Central memory CD8-positive, alpha-beta T cell (primary cell): ENCODE measurements at regions not wholly inside any gene's neighbourhood (a gene's known extent, or its start where the extent isn't known, plus 50 kb on each side); places are given as distances from the start of the nearest gene placed in this dataset.

Experiments
- ATAC-seq: fragments of 150-1000 bp; cut with Tn5 transposase; replicated peaks from 2 replicates; pipeline ENCODE4 v1.10.0; 2022; ENCODE audit warnings: mild to moderate bottlenecking, moderate FRiP score, moderate number of reproducible peaks; ENCODE audit not compliant: poor library complexity, severe bottlenecking; ENCODE audit errors: extremely low read depth
- DNase-seq, 2 donors: peaks; one replicate each; pipeline ENCODE4 v3.0.0; 2021; ENCODE audit warnings: low spot score in 2 of 2
- H3K27ac Mint-ChIP-seq: one replicate; pipeline ENCODE4 v1.8.0; 2022; ENCODE audit warnings: low read depth, mild to moderate bottlenecking, moderate library complexity, mixed read lengths
- H3K27me3 Mint-ChIP-seq: one replicate; pipeline ENCODE4 v1.8.0; 2022; ENCODE audit warnings: mixed read lengths
- H3K36me3 Mint-ChIP-seq: one replicate; pipeline ENCODE4 v1.8.0; 2022; ENCODE audit warnings: mild to moderate bottlenecking, moderate library complexity, mixed read lengths; ENCODE audit not compliant: insufficient read depth
- H3K4me1 Mint-ChIP-seq: one replicate; pipeline ENCODE4 v1.8.0; 2022; ENCODE audit warnings: mixed read lengths
- H3K4me3 Mint-ChIP-seq: one replicate; pipeline ENCODE4 v1.8.0; 2022; ENCODE audit warnings: mild to moderate bottlenecking, moderate library complexity, mixed read lengths
- H3K9me3 Mint-ChIP-seq: one replicate; pipeline ENCODE4 v1.8.0; 2022; ENCODE audit warnings: mixed read lengths

DNA sequence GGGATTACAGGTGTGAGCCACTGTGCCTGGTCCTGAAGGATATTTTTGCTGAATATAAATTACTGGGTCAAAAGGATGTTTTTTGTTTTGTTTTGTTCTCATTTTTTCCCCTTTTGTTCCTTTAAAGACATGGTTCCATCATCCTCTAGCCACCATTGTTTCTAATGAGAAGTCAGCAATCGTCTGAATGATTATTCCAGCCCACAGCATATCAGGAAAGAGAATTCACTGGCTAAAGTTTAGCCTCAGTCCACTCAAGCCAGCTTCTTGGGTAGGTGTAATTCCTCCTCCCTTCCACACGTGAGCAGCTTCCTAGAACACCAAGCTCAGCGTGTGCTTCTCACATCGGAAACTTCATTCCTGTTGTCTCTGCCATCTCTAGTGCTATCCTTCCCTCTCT lies 112.8 kb upstream of the INSIG1 start:
- H3K4me1 Mint-ChIP-seq: peaks cover 4% of the 10 kb centered on the region
- peaks cover 10% of the 10 kb centered on the region for H3K9me3 Mint-ChIP-seq
- no peak overlapping the region for H3K27ac Mint-ChIP-seq
- peaks cover 46% of the 10 kb centered on the region for H3K27me3 Mint-ChIP-seq
- no peak for DNase-seq
- no peak overlapping the region for H3K4me3 Mint-ChIP-seq
- no peaks in the 10 kb centered on the region for H3K36me3 Mint-ChIP-seq
- ATAC-seq: no peak

GRCh38 chr7:155187061-155187785 lies 110.5 kb upstream of the INSIG1 start:
- peaks cover 41% of the 10 kb centered on the region for H3K27me3 Mint-ChIP-seq
- ATAC-seq (no peak), DNase-seq (no peak)
- H3K4me3 Mint-ChIP-seq: no peak overlapping the region
- H3K27ac Mint-ChIP-seq: no peak overlapping the region
- H3K9me3 Mint-ChIP-seq: peaks cover 10% of the 10 kb centered on the region
- H3K36me3 Mint-ChIP-seq: peaks cover 4% of the 10 kb centered on the region
- H3K4me1 Mint-ChIP-seq: peaks cover 9% of the 10 kb centered on the region

- peaks cover 4% of the 10 kb centered on the region for H3K36me3 Mint-ChIP-seq
- DNase-seq (no peak), ATAC-seq (no peak)
- peaks cover 10% of the 10 kb centered on the region for H3K9me3 Mint-ChIP-seq
- peaks cover 9% of the 10 kb centered on the region for H3K4me1 Mint-ChIP-seq
- H3K27ac Mint-ChIP-seq: no peak overlapping the region
- no peak overlapping the region for H3K4me3 Mint-ChIP-seq
- H3K27me3 Mint-ChIP-seq: peaks cover 32% of the 10 kb centered on the region
Measured at GRCh38 chr7:155188357-155188756, 109.3 kb upstream of the INSIG1 start.

DNA sequence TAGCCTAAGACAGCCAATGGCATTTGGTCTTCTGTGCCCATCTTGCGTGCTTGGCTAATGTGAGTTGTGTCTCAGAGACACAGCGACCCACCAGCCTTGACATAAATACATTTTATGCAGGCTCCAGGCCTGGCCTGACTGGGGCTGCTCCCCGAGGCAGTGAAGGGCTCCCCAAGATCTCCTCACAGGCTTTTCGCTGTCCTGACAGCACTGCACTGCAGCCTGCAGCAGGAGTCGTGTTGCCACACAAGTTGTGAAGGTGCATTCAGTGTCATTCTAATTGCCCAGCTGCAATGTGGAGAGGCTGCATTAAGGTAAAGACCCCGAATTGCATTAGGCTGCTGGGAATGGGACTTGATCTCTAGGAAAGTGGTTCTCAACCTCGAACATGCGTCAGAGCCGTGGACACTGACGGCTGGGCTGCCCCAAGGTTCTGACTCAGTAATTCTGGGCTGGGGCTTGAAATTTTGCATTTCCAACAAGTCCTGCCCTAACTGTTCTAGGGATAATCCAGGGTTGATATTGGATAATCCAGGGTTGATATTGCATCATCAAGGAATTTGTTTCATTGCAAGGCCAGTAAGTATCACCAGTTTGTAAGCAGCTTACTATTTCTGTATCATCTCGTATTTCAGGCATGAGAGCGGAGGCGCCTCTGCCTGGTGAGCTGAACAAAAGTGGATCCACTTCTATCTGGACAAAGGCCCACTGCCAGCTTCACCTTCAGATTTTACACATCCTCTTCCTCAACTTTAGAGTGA lies 108.7 kb upstream of the INSIG1 start:
- DNase-seq: no peak
- H3K9me3 Mint-ChIP-seq: peaks cover 10% of the 10 kb centered on the region

GRCh38 chr7:155189590-155189989 lies 108.1 kb upstream of the INSIG1 start:
- Mint-ChIP-seq H3K9me3 (peaks cover 10% of the 10 kb centered on the region), H3K27ac (no peak overlapping the region), H3K4me3 (no peak overlapping the region), H3K36me3 (peaks cover 4% of the 10 kb centered on the region), H3K27me3 (peaks cover 25% of the 10 kb centered on the region), H3K4me1 (peaks cover 9% of the 10 kb centered on the region)
- no peak for DNase-seq
- no peak for ATAC-seq

More for the DNA sequence above, 108.7 kb upstream of the INSIG1 start:
- peaks cover 26% of the 10 kb centered on the region for H3K27me3 Mint-ChIP-seq
- H3K27ac Mint-ChIP-seq: no peak overlapping the region
- no peak for ATAC-seq
- peaks cover 4% of the 10 kb centered on the region for H3K36me3 Mint-ChIP-seq
- peaks cover 9% of the 10 kb centered on the region for H3K4me1 Mint-ChIP-seq
- no peak overlapping the region for H3K4me3 Mint-ChIP-seq

DNA sequence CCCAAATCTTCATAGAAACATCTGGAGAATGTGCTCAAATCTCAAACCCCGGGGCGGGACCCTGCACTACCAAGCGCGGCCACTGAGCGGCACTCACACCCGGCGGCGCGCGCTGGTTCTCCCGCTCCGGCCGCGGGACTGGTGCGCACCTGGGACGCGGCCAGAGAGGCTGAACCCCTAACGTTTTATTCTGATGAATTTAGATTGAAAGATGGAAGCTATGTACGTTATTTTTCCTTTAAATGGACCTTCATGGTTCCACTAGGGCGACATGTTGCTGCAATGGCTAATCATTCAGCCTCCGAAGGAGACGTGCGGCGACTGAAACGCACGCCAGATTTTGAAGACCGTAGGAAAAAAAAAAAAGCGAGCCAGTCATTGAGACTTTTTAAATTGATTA lies 107.0 kb upstream of the INSIG1 start:
- Mint-ChIP-seq H3K4me3 (no peak overlapping the region), H3K27me3 (peaks cover 22% of the 10 kb centered on the region), H3K9me3 (peaks cover 2% of the 10 kb centered on the region), H3K27ac (no peak overlapping the region), H3K4me1 (peaks cover 9% of the 10 kb centered on the region), H3K36me3 (peaks cover 4% of the 10 kb centered on the region)
- ATAC-seq (peak; percentile 28), DNase-seq (peak; percentile 23 to 54)

DNA sequence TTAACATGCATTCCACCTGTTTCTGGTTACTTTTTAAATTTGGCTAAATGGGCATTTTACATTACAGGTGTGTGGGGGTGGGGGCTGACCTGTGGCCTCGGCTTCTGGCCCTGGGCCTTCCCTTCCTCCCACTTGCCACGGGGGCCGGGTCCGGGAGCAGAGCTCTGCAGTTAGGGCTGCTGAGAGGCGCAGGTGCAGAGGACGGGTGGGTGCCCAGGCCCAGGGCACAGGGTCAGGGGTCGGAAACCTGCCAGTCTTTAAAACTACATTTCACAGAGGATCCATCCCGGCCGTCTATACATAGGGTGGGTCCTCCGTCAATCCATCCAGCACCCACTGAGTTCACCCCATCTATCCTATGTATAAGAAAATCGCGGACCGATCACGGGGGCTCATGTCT lies 106.5 kb upstream of the INSIG1 start:
- peaks cover 4% of the 10 kb centered on the region for H3K36me3 Mint-ChIP-seq
- H3K4me3 Mint-ChIP-seq: no peak overlapping the region
- H3K27me3 Mint-ChIP-seq: peaks cover 18% of the 10 kb centered on the region
- H3K27ac Mint-ChIP-seq: no peak overlapping the region
- ATAC-seq (no peak), DNase-seq (peak in 1 of 2 donors; percentile 4)
- H3K4me1 Mint-ChIP-seq: peaks cover 9% of the 10 kb centered on the region
- H3K9me3 Mint-ChIP-seq: peaks cover 1% of the 10 kb centered on the region

GRCh38 chr7:155191901-155192478 lies 105.7 kb upstream of the INSIG1 start:
- Mint-ChIP-seq H3K36me3 (peaks cover 4% of the 10 kb centered on the region), H3K9me3 (peaks cover 6% of the 10 kb centered on the region), H3K27ac (no peak overlapping the region)

GRCh38 chr7:155192961-155193640 lies 104.6 kb upstream of the INSIG1 start:
- Mint-ChIP-seq H3K4me3 (no peak overlapping the region), H3K27ac (no peak overlapping the region), H3K9me3 (peaks cover 6% of the 10 kb centered on the region), H3K27me3 (peaks cover 9% of the 10 kb centered on the region), H3K36me3 (peaks cover 4% of the 10 kb centered on the region), H3K4me1 (peaks cover 9% of the 10 kb centered on the region)
- ATAC-seq: no peak
- peak in 1 of 2 donors; percentile 8 for DNase-seq

More at GRCh38 chr7:155191901-155192478, 105.7 kb upstream of the INSIG1 start:
- no peak for DNase-seq
- H3K4me3 Mint-ChIP-seq: no peak overlapping the region
- H3K4me1 Mint-ChIP-seq: peaks cover 9% of the 10 kb centered on the region
- ATAC-seq: no peak
- H3K27me3 Mint-ChIP-seq: peaks cover 12% of the 10 kb centered on the region

DNA sequence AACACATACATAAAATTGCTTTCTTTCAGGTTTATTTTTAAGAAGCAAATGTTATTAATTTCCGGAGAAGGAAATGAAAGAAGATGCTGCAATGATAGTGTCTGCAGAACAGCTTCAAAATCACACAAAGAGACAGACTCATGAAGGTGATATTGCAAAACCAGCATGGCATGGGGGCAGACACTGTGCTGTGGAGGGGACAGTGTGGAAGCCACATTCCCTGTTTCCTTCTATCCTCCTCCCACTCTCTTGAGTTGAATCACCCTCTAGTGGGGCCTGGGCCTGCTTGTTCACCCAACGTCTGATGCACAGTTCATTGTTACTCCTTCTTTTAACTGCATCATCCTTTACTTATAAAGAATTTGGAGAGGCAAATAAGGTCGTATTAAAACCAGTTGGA lies 104.0 kb upstream of the INSIG1 start:
- Mint-ChIP-seq H3K9me3 (peaks cover 6% of the 10 kb centered on the region), H3K36me3 (peaks cover 4% of the 10 kb centered on the region), H3K27ac (no peak overlapping the region), H3K4me1 (peaks cover 5% of the 10 kb centered on the region), H3K27me3 (peaks cover 9% of the 10 kb centered on the region), H3K4me3 (no peak overlapping the region)
- no peak for ATAC-seq
- no peak for DNase-seq

DNA sequence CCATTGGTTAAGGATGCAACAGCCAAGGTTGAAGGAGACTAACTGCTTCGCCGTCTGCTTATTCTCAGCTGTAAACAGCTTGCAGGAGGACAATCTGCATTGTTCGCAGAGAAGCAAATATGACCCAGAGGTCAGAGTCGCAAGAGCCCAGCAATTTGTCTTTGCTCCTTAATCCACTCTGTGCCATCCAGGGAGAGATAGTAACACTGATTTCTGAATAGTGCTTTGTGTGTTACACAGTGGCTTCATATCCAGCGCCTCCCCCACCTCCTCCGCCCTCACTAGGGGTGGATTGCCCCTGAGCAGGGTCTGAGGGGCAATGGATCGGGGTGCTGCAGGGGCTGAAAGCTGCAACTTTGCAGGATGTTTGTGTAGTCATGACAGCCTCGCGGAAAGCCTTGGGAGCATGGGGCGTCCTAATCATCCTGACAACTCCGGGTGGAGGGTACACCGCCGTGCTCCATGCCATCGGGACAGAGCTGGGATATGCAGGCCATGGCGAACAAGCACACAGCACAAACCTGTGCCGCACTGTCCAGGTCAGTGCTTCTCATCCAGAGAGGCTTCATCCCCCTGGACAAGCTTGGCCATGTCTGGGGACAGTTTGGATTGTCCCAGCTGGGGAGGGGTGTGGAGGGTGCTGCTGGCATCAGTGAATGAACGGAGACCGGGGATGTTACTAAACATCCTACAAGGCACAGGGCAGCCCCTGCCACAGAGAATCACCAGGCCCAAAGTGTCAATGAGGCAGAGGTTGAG lies 103.1 kb upstream of the INSIG1 start:
- Mint-ChIP-seq H3K9me3 (peaks cover 6% of the 10 kb centered on the region), H3K4me1 (peaks cover 5% of the 10 kb centered on the region), H3K4me3 (no peak overlapping the region), H3K27ac (no peak overlapping the region), H3K27me3 (peaks cover 9% of the 10 kb centered on the region), H3K36me3 (peaks cover 4% of the 10 kb centered on the region)
- no peak for ATAC-seq
- DNase-seq: peak in 1 of 2 donors; percentile 5
